Vagina (tissue), 2 donors: ENCODE measurements at regions not wholly inside any gene's neighbourhood (a gene's known extent, or its start where the extent isn't known, plus 50 kb on each side); places are given as distances from the start of the nearest gene placed in this dataset.

Experiments used
- DNase-seq, 2 donors: peaks; one replicate each; pipeline ENCODE4 v3.0.0-alpha.2; 2017; ENCODE audit errors: extremely low spot score in 2 of 2
- H3K27ac ChIP-seq: fragments of 200-600 bp; sonication (generic); one replicate; pipeline ENCODE4 v1.5.1; 2019
- H3K27me3 ChIP-seq: fragments of 200-600 bp; sonication (generic); one replicate; pipeline ENCODE4 v1.5.1; 2019
- H3K36me3 ChIP-seq, 2 donors: fragments of 200-600 bp; sonication (generic); one replicate each; pipeline ENCODE4 v1.5.1; 2017 to 2019
- H3K4me1 ChIP-seq: fragments of 200-600 bp; sonication (generic); one replicate; pipeline ENCODE4 v1.5.1; 2019
- H3K4me3 ChIP-seq, 2 donors: fragments of 200-600 bp; sonication (generic); 1 replicate in 1 of 2; 2 replicates in 1 of 2; pipeline ENCODE4 v1.5.1; 2016 to 2019
- H3K9me3 ChIP-seq: fragments of 200-600 bp; sonication (generic); one replicate; pipeline ENCODE4 v1.5.1; 2019
- CTCF ChIP-seq, 3 experiments: fragments of 450-650 bp in 2 of 3; fragments of 200-600 bp in 1 of 3; sonication (generic) in 1 of 3; IDR thresholded peaks; one replicate each; pipeline ENCODE4 v1.5.1; 2017 to 2019; ENCODE audit warnings: antibody characterized with exemption in 3 of 3, mild to moderate bottlenecking in 2 of 3, moderate library complexity in 2 of 3
- POLR2A ChIP-seq, 2 donors: fragments of 450-650 bp; IDR thresholded peaks; one replicate each; pipeline ENCODE4 v1.6.1; 2017; ENCODE audit warnings: antibody characterized with exemption in 2 of 2, mild to moderate bottlenecking in 2 of 2, moderate library complexity in 2 of 2
- POLR2AphosphoS5 ChIP-seq, 2 donors: sonication (generic); formaldehyde crosslinking; IDR thresholded peaks; one replicate each; pipeline ENCODE4 v1.9.0; 2017; ENCODE audit warnings: antibody characterized with exemption in 2 of 2, mild to moderate bottlenecking in 2 of 2, low read depth in 1 of 2; ENCODE audit not compliant: insufficient read depth in 1 of 2
- intact Hi-C: fragments of 100-400 bp; cut with DNase I; formaldehyde crosslinking; loops from one replicate; pipeline ENCODE4 v1.15.1; 2023

- no peak overlapping the region for H3K27ac ChIP-seq
- no peaks in the 10 kb centered on the region for H3K36me3 ChIP-seq
- H3K4me1 ChIP-seq, result no peaks in the 10 kb centered on the region
- DNase-seq, result peak in 1 of 2 donors; percentile 22
- no peak for TF ChIP-seq POLR2A (IDR thresholded peaks at IDR 0.05)
- TF ChIP-seq CTCF (IDR thresholded peaks at IDR 0.05), result no peak
- no peak for TF ChIP-seq POLR2AphosphoS5 (IDR thresholded peaks at IDR 0.05; ENCODE audit: insufficient read depth in 1 of 2, low read depth in 1 of 2)
- no peaks in the 10 kb centered on the region for H3K9me3 ChIP-seq
- no peaks in the 10 kb centered on the region for H3K27me3 ChIP-seq
- intact Hi-C loops, result no loop called here
- no peak overlapping the region for H3K4me3 ChIP-seq
These were observed 82.6 kb upstream of the SOX1 start for GRCh38 chr13:111984349-111984748.

GRCh38 chr13:111990362-111990761 is 76.6 kb upstream of the SOX1 start:
- Histone ChIP-seq H3K4me3 (no peak overlapping the region), H3K27ac (no peak overlapping the region), H3K4me1 (no peaks in the 10 kb centered on the region), H3K36me3 (no peaks in the 10 kb centered on the region), H3K9me3 (no peaks in the 10 kb centered on the region), H3K27me3 (no peaks in the 10 kb centered on the region)
- intact Hi-C loops, result no loop called here
- no peak for DNase-seq
- no peak for TF ChIP-seq CTCF (IDR thresholded peaks at IDR 0.05)
- no peak for TF ChIP-seq POLR2A (IDR thresholded peaks at IDR 0.05)
- TF ChIP-seq POLR2AphosphoS5 (IDR thresholded peaks at IDR 0.05; ENCODE audit: insufficient read depth in 1 of 2, low read depth in 1 of 2), result no peak

GRCh38 chr13:111992911-111993310 is 74.0 kb upstream of the SOX1 start:
- H3K27me3 ChIP-seq, result no peaks in the 10 kb centered on the region
- H3K9me3 ChIP-seq, result no peaks in the 10 kb centered on the region
- intact Hi-C loops, result no loop called here
- DNase-seq, result no peak
- no peak overlapping the region for H3K4me3 ChIP-seq
- no peak overlapping the region for H3K27ac ChIP-seq
- no peak for TF ChIP-seq CTCF (IDR thresholded peaks at IDR 0.05)
- no peak for TF ChIP-seq POLR2AphosphoS5 (IDR thresholded peaks at IDR 0.05; ENCODE audit: insufficient read depth in 1 of 2, low read depth in 1 of 2)
- TF ChIP-seq POLR2A (IDR thresholded peaks at IDR 0.05), result no peak
- H3K4me1 ChIP-seq, result no peaks in the 10 kb centered on the region
- no peaks in the 10 kb centered on the region for H3K36me3 ChIP-seq

GRCh38 chr13:111993691-111994090 is 73.3 kb upstream of the SOX1 start:
- H3K36me3 ChIP-seq, result no peaks in the 10 kb centered on the region
- H3K27ac ChIP-seq, result no peak overlapping the region
- TF ChIP-seq POLR2AphosphoS5 (IDR thresholded peaks at IDR 0.05; ENCODE audit: insufficient read depth in 1 of 2, low read depth in 1 of 2) (no peak), CTCF (IDR thresholded peaks at IDR 0.05) (no peak), POLR2A (IDR thresholded peaks at IDR 0.05) (no peak)
- no peak for DNase-seq
- no peaks in the 10 kb centered on the region for H3K9me3 ChIP-seq
- no peaks in the 10 kb centered on the region for H3K4me1 ChIP-seq
- H3K4me3 ChIP-seq, result no peak overlapping the region
- intact Hi-C loops, result no loop called here
- no peaks in the 10 kb centered on the region for H3K27me3 ChIP-seq

- TF ChIP-seq POLR2A (IDR thresholded peaks at IDR 0.05) (no peak), CTCF (IDR thresholded peaks at IDR 0.05) (no peak), POLR2AphosphoS5 (IDR thresholded peaks at IDR 0.05; ENCODE audit: insufficient read depth in 1 of 2, low read depth in 1 of 2) (no peak)
- Histone ChIP-seq H3K36me3 (no peaks in the 10 kb centered on the region), H3K4me1 (no peaks in the 10 kb centered on the region), H3K9me3 (no peaks in the 10 kb centered on the region), H3K27me3 (no peaks in the 10 kb centered on the region), H3K27ac (no peak overlapping the region), H3K4me3 (no peak overlapping the region)
- intact Hi-C loops, result no loop called here
- no peak for DNase-seq
These were observed 72.4 kb upstream of the SOX1 start for GRCh38 chr13:111994578-111994977.
